ENCODE measurements at regions not wholly inside any gene's neighbourhood (a gene's known extent, or its start where the extent isn't known, plus 50 kb on each side); places are given as distances from the start of the nearest gene placed in this dataset.
"Not testable (repeated sequence)": the region's sequence is repeated elsewhere in the genome, so short reads cannot be mapped to it uniquely, and the experiment has no call there.

- no peak for DNase-seq
Observed at GRCh38 chr10:90288391-90288933, 569.4 kb downstream of the HTR7 start.

GRCh38 chr10:90289037-90289436 lies 568.8 kb downstream of the HTR7 start:
- DNase-seq, result no peak

GRCh38 chr10:90293616-90294015 lies 564.2 kb downstream of the HTR7 start:
- DNase-seq, result no peak

- DNase-seq, result not testable (repeated sequence)
Observed at GRCh38 chr10:90294821-90295540, 562.9 kb downstream of the HTR7 start.

- DNase-seq, result not testable (repeated sequence)
Observed at GRCh38 chr10:90302031-90302430, 555.8 kb downstream of the HTR7 start.

GRCh38 chr10:90302758-90303481 lies 554.9 kb downstream of the HTR7 start:
- DNase-seq, result no peak

- no peak for DNase-seq
Observed at GRCh38 chr10:90304533-90304932, 553.3 kb downstream of the HTR7 start.

- DNase-seq, result no peak
Observed at GRCh38 chr10:90306187-90306586, 551.7 kb downstream of the HTR7 start.

GRCh38 chr10:90308223-90308622 lies 549.6 kb downstream of the HTR7 start:
- no peak for DNase-seq

GRCh38 chr10:90313576-90314325 lies 544.1 kb downstream of the HTR7 start:
- DNase-seq, result no peak

- DNase-seq, result no peak
Observed at GRCh38 chr10:90314718-90315117, 543.1 kb downstream of the HTR7 start.

GRCh38 chr10:90317172-90317571 lies 540.7 kb downstream of the HTR7 start:
- no peak for DNase-seq

GRCh38 chr10:90318659-90319058 lies 539.2 kb downstream of the HTR7 start:
- no peak for DNase-seq

GRCh38 chr10:90319188-90319914 lies 538.5 kb downstream of the HTR7 start:
- DNase-seq, result no peak

- DNase-seq, result no peak
Observed at GRCh38 chr10:90321132-90321816, 536.6 kb downstream of the HTR7 start.

GRCh38 chr10:90326498-90327267 lies 531.2 kb downstream of the HTR7 start:
- no peak for DNase-seq

GRCh38 chr10:90327611-90328010 lies 530.2 kb downstream of the HTR7 start:
- DNase-seq, result no peak

GRCh38 chr10:90328459-90328858 lies 529.4 kb downstream of the HTR7 start:
- DNase-seq, result no peak

GRCh38 chr10:90328896-90329295 lies 528.9 kb downstream of the HTR7 start:
- no peak for DNase-seq

GRCh38 chr10:90337316-90337715 lies 520.5 kb downstream of the HTR7 start:
- no peak for DNase-seq

- no peak for DNase-seq
Observed at GRCh38 chr10:90342480-90342879, 515.4 kb downstream of the HTR7 start.

Measured in activated naive CD4-positive, alpha-beta T cell treated with anti-CD3 and anti-CD28 coated beads, Interleukin-2, amount 50 U/mL, for 16 hours (primary cell).